ENCODE measurements at regions not wholly inside any gene's neighbourhood (a gene's known extent, or its start where the extent isn't known, plus 50 kb on each side); places are given as distances from the start of the nearest gene placed in this dataset.

- DNase-seq (ENCODE audit: low spot score), result no peak
- ATAC-seq (ENCODE audit: low FRiP score), result no peak
- TF ChIP-seq, protein P1, sequence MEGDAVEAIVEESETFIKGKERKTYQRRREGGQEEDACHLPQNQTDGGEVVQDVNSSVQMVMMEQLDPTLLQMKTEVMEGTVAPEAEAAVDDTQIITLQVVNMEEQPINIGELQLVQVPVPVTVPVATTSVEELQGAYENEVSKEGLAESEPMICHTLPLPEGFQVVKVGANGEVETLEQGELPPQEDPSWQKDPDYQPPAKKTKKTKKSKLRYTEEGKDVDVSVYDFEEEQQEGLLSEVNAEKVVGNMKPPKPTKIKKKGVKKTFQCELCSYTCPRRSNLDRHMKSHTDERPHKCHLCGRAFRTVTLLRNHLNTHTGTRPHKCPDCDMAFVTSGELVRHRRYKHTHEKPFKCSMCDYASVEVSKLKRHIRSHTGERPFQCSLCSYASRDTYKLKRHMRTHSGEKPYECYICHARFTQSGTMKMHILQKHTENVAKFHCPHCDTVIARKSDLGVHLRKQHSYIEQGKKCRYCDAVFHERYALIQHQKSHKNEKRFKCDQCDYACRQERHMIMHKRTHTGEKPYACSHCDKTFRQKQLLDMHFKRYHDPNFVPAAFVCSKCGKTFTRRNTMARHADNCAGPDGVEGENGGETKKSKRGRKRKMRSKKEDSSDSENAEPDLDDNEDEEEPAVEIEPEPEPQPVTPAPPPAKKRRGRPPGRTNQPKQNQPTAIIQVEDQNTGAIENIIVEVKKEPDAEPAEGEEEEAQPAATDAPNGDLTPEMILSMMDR (IDR thresholded peaks at IDR 0.05), result no peak
Measured at GRCh38 chr17:31688701-31689100, 170.3 kb downstream of the COPRS start.

- TF ChIP-seq, protein P1 (IDR thresholded peaks at IDR 0.05), result no peak
- ATAC-seq (ENCODE audit: low FRiP score) (no peak), DNase-seq (ENCODE audit: low spot score) (no peak)
Measured at GRCh38 chr17:31687505-31688126, 171.4 kb downstream of the COPRS start.

GRCh38 chr17:31686495-31686894, 172.5 kb downstream of the COPRS start:
- no peak for ATAC-seq (ENCODE audit: low FRiP score)
- TF ChIP-seq, protein P1 (IDR thresholded peaks at IDR 0.05), result no peak
- DNase-seq (ENCODE audit: low spot score), result no peak

DNA sequence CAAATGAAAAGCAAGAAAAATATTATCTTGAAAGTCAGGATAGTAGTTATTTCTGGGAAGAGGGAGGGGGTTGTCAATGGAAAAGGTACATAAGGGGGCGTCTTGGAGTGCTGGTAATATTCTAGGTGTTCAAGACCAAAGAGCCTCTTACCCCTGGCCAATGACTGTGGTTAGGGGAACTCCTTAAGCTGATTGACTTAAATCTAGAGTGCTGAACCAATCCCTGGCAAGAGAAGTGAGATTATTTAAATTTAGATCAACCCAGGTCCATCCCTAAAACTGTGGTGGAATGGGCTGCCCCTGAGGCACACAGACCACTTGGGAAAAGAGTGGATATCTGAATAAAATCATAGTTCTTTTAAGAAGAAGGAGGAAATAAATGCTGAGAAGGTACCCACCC, 174.1 kb downstream of the COPRS start:
- TF ChIP-seq, protein P1 (IDR thresholded peaks at IDR 0.05), result no peak
- DNase-seq (ENCODE audit: low spot score) (no peak), ATAC-seq (ENCODE audit: low FRiP score) (no peak)

DNA sequence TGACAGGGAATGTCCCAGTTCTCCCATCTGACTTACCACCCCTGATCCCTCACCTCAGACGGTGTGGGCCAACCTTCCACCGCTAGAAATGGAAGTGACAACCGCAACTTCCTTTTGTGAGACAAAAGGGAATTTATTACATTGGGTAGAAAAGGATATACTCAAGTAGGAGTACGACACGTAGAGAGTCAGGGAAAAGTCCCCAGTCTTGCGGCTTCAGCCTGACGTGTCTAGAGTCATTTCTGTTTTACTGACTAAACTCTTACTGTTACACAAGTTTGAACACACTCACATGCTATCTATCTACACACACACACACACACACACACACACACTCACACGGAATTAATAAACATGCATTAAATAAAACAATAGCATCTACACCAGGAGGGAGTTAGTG, 178.9 kb downstream of the COPRS start:
- DNase-seq (ENCODE audit: low spot score), result no peak
- no peak for ATAC-seq (ENCODE audit: low FRiP score)
- TF ChIP-seq, protein P1 (IDR thresholded peaks at IDR 0.05), result no peak

DNA sequence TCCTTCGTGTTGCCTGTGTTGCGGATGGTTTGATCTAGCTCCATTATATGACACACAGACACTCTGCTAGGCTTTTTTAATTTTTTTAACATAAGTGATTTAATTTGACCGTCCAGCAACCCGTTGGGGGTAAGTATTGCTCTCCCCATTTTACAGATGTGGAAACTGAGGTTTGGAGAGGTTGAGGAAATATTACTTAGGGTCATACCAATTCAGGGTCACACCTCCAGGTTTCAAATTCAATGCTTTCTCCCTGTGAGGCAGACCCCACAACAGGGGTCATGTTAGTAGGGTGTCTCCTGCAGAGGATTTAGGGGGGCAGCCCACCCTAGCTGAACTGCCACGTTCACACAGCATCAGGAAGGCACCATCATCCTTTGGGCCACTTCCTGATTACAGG, 179.4 kb downstream of the COPRS start:
- ATAC-seq (ENCODE audit: low FRiP score) (no peak), DNase-seq (ENCODE audit: low spot score) (no peak)
- TF ChIP-seq, protein P1 (IDR thresholded peaks at IDR 0.05), result no peak

GRCh38 chr17:31678431-31678830, 180.6 kb downstream of the COPRS start:
- ATAC-seq (ENCODE audit: low FRiP score), result no peak
- TF ChIP-seq, protein P1 (IDR thresholded peaks at IDR 0.05), result no peak
- no peak for DNase-seq (ENCODE audit: low spot score)

Measured in omental fat pad (tissue), 3 donors.